ENCODE measurements at regions not wholly inside any gene's neighbourhood (a gene's known extent, or its start where the extent isn't known, plus 50 kb on each side); places are given as distances from the start of the nearest gene placed in this dataset.

DNA sequence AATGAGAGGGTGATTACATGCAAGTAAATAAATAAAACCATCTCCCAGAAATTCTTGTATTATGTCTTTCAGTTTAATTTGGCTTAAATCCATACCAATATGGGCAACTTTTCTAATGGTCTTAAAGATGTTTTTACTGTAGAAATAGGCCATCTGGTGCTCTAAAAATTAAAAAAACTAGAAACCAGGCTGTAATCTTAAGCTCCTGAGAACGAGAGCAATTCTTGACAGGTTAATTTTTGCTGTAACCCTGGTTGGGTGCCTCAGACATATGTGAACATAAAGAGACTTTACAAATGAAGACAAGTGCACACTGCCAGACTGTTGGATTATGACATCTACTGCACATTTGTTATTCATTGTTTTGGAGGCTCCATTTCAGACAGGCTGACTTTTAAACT, 246.8 kb upstream of the DAB2 start:
- TF ChIP-seq, protein P1, sequence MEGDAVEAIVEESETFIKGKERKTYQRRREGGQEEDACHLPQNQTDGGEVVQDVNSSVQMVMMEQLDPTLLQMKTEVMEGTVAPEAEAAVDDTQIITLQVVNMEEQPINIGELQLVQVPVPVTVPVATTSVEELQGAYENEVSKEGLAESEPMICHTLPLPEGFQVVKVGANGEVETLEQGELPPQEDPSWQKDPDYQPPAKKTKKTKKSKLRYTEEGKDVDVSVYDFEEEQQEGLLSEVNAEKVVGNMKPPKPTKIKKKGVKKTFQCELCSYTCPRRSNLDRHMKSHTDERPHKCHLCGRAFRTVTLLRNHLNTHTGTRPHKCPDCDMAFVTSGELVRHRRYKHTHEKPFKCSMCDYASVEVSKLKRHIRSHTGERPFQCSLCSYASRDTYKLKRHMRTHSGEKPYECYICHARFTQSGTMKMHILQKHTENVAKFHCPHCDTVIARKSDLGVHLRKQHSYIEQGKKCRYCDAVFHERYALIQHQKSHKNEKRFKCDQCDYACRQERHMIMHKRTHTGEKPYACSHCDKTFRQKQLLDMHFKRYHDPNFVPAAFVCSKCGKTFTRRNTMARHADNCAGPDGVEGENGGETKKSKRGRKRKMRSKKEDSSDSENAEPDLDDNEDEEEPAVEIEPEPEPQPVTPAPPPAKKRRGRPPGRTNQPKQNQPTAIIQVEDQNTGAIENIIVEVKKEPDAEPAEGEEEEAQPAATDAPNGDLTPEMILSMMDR (IDR thresholded peaks at IDR 0.05): no peak
- no peak for TF ChIP-seq POLR2A (IDR thresholded peaks at IDR 0.05)

Measured in testis (tissue), 2 donors.